GM12878 (cell line): ENCODE measurements at regions not wholly inside any gene's neighbourhood (a gene's known extent, or its start where the extent isn't known, plus 50 kb on each side); places are given as distances from the start of the nearest gene placed in this dataset.

Source experiments
- ATAC-seq: fragments of 200-7000 bp; cut with Tn5 transposase; 3 replicates; pipeline ENCODE4 v1.9.1; 2020; ENCODE audit warnings: mild to moderate bottlenecking, moderate library complexity
- BruUV-seq: library from RNA; stranded (reverse); fragments of 400-500 nt; replicated peaks from 2 replicates; lab custom pipeline; 2021; lab: Mats Ljungman, UMichigan
- CTCF ChIA-PET: fragments of 300-600 bp; sonication (Branson Sonifier 250); formaldehyde crosslinking; extraction: SDS; loops from one replicate; lab custom pipeline; 2021; ENCODE audit warnings: inconsistent platforms; lab: Yijun Ruan, JAX
- POLR2A ChIA-PET: fragments of 350-600 bp; formaldehyde crosslinking; extraction: SDS; loops from one replicate; lab custom pipeline; 2021; ENCODE audit warnings: inconsistent platforms; lab: Charles Lee
- RAD21 ChIA-PET: fragments of 300-600 bp; sonication (Branson Sonifier 250); formaldehyde crosslinking; loops from one replicate; lab custom pipeline; 2023; ENCODE audit warnings: antibody characterized with exemption; ENCODE audit not compliant: unreplicated experiment; lab: Charles Lee
- SMC1A ChIA-PET: fragments of 300-600 bp; sonication (Branson Sonifier 250); formaldehyde crosslinking; loops from one replicate; lab custom pipeline; 2023; ENCODE audit not compliant: unreplicated experiment, uncharacterized antibody; lab: Charles Lee
- DNase-seq: peaks from one replicate; pipeline ENCODE4 v3.0.0-alpha.2; 2011; ENCODE audit warnings: low read depth, low spot score
- FAIRE-seq: peaks from 3 replicates; lab custom pipeline; 2011; peaks lifted over from hg19 to GRCh38; lab: Jason Lieb, UNC
- H2AFZ ChIP-seq: 2 replicates; pipeline ENCODE4 v1.6.0; 2011; ENCODE audit warnings: low read depth, low read length, control low read depth; ENCODE audit not compliant: control insufficient read depth
- H3K27ac ChIP-seq: 2 replicates; pipeline ENCODE4 v1.5.1; 2011; ENCODE audit warnings: control low read depth; ENCODE audit not compliant: control insufficient read depth, insufficient read depth
- H3K27me3 ChIP-seq, 2 experiments: replicated peaks in 1 of 2; 2 replicates each; pipeline versions ENCODE4 v1.6.0 to v1.6.1; 2011; ENCODE audit warnings: low read length in 1 of 2; ENCODE audit not compliant: control insufficient read depth in 2 of 2, insufficient read depth in 2 of 2
- H3K36me3 ChIP-seq, 2 experiments: 2 replicates each; pipeline ENCODE4 v1.5.1; 2011; ENCODE audit warnings: low read length in 1 of 2; ENCODE audit not compliant: control insufficient read depth in 2 of 2, insufficient read depth in 2 of 2
- H3K4me1 ChIP-seq: 2 replicates; pipeline ENCODE4 v1.6.1; 2011; ENCODE audit warnings: mild to moderate bottlenecking, low read length, moderate library complexity, mixed read lengths; ENCODE audit not compliant: control insufficient read depth, insufficient read depth
- H3K4me2 ChIP-seq: 2 replicates; pipeline ENCODE4 v1.6.0; 2011; ENCODE audit warnings: control low read depth; ENCODE audit not compliant: control insufficient read depth, insufficient read depth
- H3K4me3 ChIP-seq: fragments of 200-600 bp; sonication (generic); 2 replicates; pipeline ENCODE4 v1.5.1; 2016
- H3K79me2 ChIP-seq: 2 replicates; pipeline ENCODE4 v1.6.0; 2011; ENCODE audit warnings: low read length; ENCODE audit not compliant: control insufficient read depth, insufficient read depth
- H3K9ac ChIP-seq: 2 replicates; pipeline ENCODE4 v1.8.0; 2011; ENCODE audit warnings: low read length, control low read depth, mixed read lengths; ENCODE audit not compliant: control insufficient read depth, insufficient read depth
- H3K9me3 ChIP-seq: replicated peaks from 3 replicates; pipeline ENCODE4 v1.5.1; 2011; ENCODE audit warnings: mild to moderate bottlenecking, low read length; ENCODE audit not compliant: control insufficient read depth, insufficient read depth
- H4K20me1 ChIP-seq: 2 replicates; pipeline ENCODE4 v1.6.0; 2011; ENCODE audit not compliant: control insufficient read depth, insufficient read depth
- BCL11A ChIP-seq: IDR thresholded peaks from 2 replicates; pipeline ENCODE4 v1.6.1; 2011; ENCODE audit warnings: low read depth, low read length
- ETV6 ChIP-seq, 2 experiments: fragments of 450-650 bp in 1 of 2; IDR thresholded peaks in 1 of 2; conservative IDR thresholded peaks in 1 of 2; 2 replicates each; pipeline ENCODE4 v1.6.1; 2014; ENCODE audit warnings: antibody characterized with exemption in 1 of 2, borderline replicate concordance in 1 of 2, low read depth in 1 of 2, mild to moderate bottlenecking in 1 of 2, moderate library complexity in 1 of 2
- FOXK2 ChIP-seq: fragments of 450-650 bp; IDR thresholded peaks from 2 replicates; pipeline ENCODE4 v1.6.1; 2017; ENCODE audit warnings: mild to moderate bottlenecking, moderate library complexity
- HCFC1 ChIP-seq: fragments of 150-350 bp; IDR thresholded peaks from 2 replicates; pipeline ENCODE4 v1.6.1; 2014; ENCODE audit warnings: low read length
- KAT2A ChIP-seq: conservative IDR thresholded peaks from 2 replicates; pipeline ENCODE4 v1.6.1; 2011; ENCODE audit warnings: low read depth, low read length; ENCODE audit not compliant: control insufficient read depth
- MYB ChIP-seq: fragments of 150-350 bp; IDR thresholded peaks from 2 replicates; pipeline ENCODE4 v1.6.1; 2014; ENCODE audit warnings: mild to moderate bottlenecking, low read depth, low read length, borderline replicate concordance
- MYC ChIP-seq: IDR thresholded peaks from 2 replicates; pipeline ENCODE4 v1.6.1; 2011; ENCODE audit warnings: mild to moderate bottlenecking, low read length, moderate library complexity, inconsistent platforms; ENCODE audit not compliant: insufficient read depth, insufficient replicate concordance, insufficient read length, severe bottlenecking
- NFXL1 ChIP-seq: fragments of 450-650 bp; IDR thresholded peaks from 2 replicates; pipeline ENCODE4 v1.6.1; 2017; ENCODE audit warnings: antibody characterized with exemption, mild to moderate bottlenecking, borderline replicate concordance
- RB1 ChIP-seq: fragments of 450-650 bp; formaldehyde crosslinking; IDR thresholded peaks from 2 replicates; pipeline ENCODE4 v1.6.1; 2017; ENCODE audit warnings: mild to moderate bottlenecking, borderline replicate concordance
- RUNX3 ChIP-seq: IDR thresholded peaks from 2 replicates; pipeline ENCODE4 v1.6.1; 2012; ENCODE audit warnings: low read length, inconsistent platforms
- TBL1XR1 ChIP-seq: IDR thresholded peaks from 2 replicates; pipeline ENCODE4 v1.6.1; 2012; ENCODE audit warnings: low read depth, low read length, improper control_type of control experiment
- ZNF274 ChIP-seq: IDR thresholded peaks from one replicate; pipeline ENCODE4 v1.8.0; 2011; ENCODE audit not compliant: insufficient read length, insufficient read depth
- WGBS: methylation state at CpG from one replicate; pipeline ENCODE4 v1.1.6; 2016; ENCODE audit warnings: low lambda C conversion rate; ENCODE audit not compliant: insufficient replicate concordance, insufficient coverage; ENCODE audit errors: missing lambda C conversion rate; 5-methylcytosine and 5-hydroxymethylcytosine counted together
- in situ Hi-C: fragments of 300-500 bp; cut with MboI; formaldehyde crosslinking; loops from 9 replicates; pipeline ENCODE4 v1.14.3; 2018; ENCODE audit warnings: mixed read lengths
- intact Hi-C: fragments of 100-400 bp; cut with micrococcal nuclease; formaldehyde crosslinking; loops from one replicate; pipeline ENCODE4 v1.14.2; 2022; ENCODE audit not compliant: unreplicated experiment
- TF ChIP-seq, protein P1 (sequence below): IDR thresholded peaks from 2 replicates; pipeline ENCODE4 v1.6.1; 2012; ENCODE audit warnings: low read depth, low read length, improper control_type of control experiment

DNA sequence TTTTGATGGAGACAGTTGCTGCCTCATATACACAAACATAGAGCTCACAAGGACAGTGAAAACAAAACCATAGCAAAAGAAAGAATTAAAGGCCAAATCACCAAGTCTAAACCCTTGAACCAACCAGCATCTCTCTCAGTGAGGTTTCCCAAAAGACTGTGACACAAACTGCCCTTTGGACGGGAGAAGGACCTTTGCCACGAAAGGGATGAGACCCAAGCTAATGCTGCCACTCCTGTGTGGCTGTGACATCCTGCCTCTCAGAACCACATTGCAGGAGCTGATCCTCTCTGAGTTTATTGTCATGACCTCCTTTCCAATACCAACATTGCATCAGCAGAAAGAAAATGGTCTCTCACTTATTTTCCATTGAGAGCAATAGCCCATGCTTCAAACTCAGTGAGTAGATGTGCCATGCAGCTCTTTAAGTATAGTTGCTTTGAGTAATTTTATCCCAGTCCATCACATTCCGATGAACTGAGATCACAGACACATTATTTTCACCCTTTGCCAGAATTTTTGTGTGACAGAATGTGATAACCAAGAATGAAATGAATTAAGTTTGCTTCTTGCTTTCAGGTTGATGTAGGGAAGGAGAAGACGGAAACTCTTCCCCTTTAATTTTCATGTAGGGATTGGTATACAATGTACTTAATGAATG is 133.5 kb upstream of the IRS2 start:
- TF ChIP-seq RB1 (no peak), RUNX3 (no peak), HCFC1 (no peak), TBL1XR1 (no peak), MYB (no peak), BCL11A (no peak), KAT2A (no peak), MYC (no peak), NFXL1 (no peak), ETV6 (conservative IDR thresholded peaks at IDR 0.05 in 1 of 2, IDR thresholded peaks at IDR 0.05 in 1 of 2; ENCODE audit: borderline replicate concordance in 1 of 2, low read depth in 1 of 2) (no peak), ZNF274 (no peak), FOXK2 (no peak)
- TF ChIP-seq, protein P1, sequence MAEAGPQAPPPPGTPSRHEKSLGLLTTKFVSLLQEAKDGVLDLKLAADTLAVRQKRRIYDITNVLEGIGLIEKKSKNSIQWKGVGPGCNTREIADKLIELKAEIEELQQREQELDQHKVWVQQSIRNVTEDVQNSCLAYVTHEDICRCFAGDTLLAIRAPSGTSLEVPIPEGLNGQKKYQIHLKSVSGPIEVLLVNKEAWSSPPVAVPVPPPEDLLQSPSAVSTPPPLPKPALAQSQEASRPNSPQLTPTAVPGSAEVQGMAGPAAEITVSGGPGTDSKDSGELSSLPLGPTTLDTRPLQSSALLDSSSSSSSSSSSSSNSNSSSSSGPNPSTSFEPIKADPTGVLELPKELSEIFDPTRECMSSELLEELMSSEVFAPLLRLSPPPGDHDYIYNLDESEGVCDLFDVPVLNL = no peak
- Histone ChIP-seq H3K79me2 (no peaks in the 10 kb centered on the region), H3K27me3 (no peaks in the 10 kb centered on the region), H3K4me3 (no peak overlapping the region), H3K9me3 (no peaks in the 10 kb centered on the region), H3K4me2 (no peak overlapping the region), H4K20me1 (no peaks in the 10 kb centered on the region), H3K27ac (no peak overlapping the region), H3K4me1 (no peaks in the 10 kb centered on the region), H3K36me3 (no peaks in the 10 kb centered on the region), H3K9ac (no peak overlapping the region), H2AFZ (no peak overlapping the region)
- POLR2A ChIA-PET = no interaction called here
- intact Hi-C loops (no loop called here), in situ Hi-C loops (no loop called here)
- WGBS = 32% methylated on average over 4 of the region's 4 CpGs
- CTCF ChIA-PET = no interaction called here
- no TSS peak for BruUV-seq
- RAD21 ChIA-PET = no interaction called here
- SMC1A ChIA-PET = interaction anchor here (0.8 kb wide), 1 partner anchor 1931 kb away, joined by 3 read pairs; no protein-coding TSS in a partner anchor
- no peak for DNase-seq
- ATAC-seq = no peak
- FAIRE-seq = no peak
